Retinal pigment epithelial cell (primary cell): ENCODE measurements at regions not wholly inside any gene's neighbourhood (a gene's known extent, or its start where the extent isn't known, plus 50 kb on each side); places are given as distances from the start of the nearest gene placed in this dataset.

Experiments used
- DNase-seq: peaks from one replicate; pipeline ENCODE4 v3.0.0-alpha.2; 2010; ENCODE audit warnings: low read depth
- H3K4me3 ChIP-seq: 2 replicates; pipeline ENCODE4 v1.5.1; 2011; ENCODE audit warnings: mild to moderate bottlenecking, low read length, control low read depth, moderate library complexity
- CTCF ChIP-seq: conservative IDR thresholded peaks from 2 replicates; pipeline ENCODE4 v1.5.1; 2011; ENCODE audit warnings: low read depth, low read length, control low read depth, inconsistent platforms

GRCh38 chr6:1088492-1089001 lies 223.4 kb upstream of the FOXQ1 start:
- DNase-seq: no peak
- no peak overlapping the region for H3K4me3 ChIP-seq
- no peak for TF ChIP-seq CTCF

GRCh38 chr6:1087154-1087843 lies 224.6 kb upstream of the FOXQ1 start:
- DNase-seq: no peak
- no peak overlapping the region for H3K4me3 ChIP-seq
- no peak for TF ChIP-seq CTCF

- TF ChIP-seq CTCF: no peak
- H3K4me3 ChIP-seq: no peak overlapping the region
- no peak for DNase-seq
Observed at GRCh38 chr6:1086446-1087153, 225.3 kb upstream of the FOXQ1 start.

- TF ChIP-seq CTCF: no peak
- DNase-seq: peak; percentile 100
- H3K4me3 ChIP-seq: peak overlapping the region; percentile 21
Observed at GRCh38 chr6:1082285-1082935, 229.5 kb upstream of the FOXQ1 start.

GRCh38 chr6:1081551-1082284 lies 230.2 kb upstream of the FOXQ1 start:
- peak; percentile 81 for DNase-seq
- no peak overlapping the region for H3K4me3 ChIP-seq
- TF ChIP-seq CTCF: no peak

GRCh38 chr6:1080453-1081337 lies 231.2 kb upstream of the FOXQ1 start:
- no peak overlapping the region for H3K4me3 ChIP-seq
- TF ChIP-seq CTCF: no peak
- no peak for DNase-seq
